HG02970 (cell line): ENCODE measurements at regions not wholly inside any gene's neighbourhood (a gene's known extent, or its start where the extent isn't known, plus 50 kb on each side); places are given as distances from the start of the nearest gene placed in this dataset.

ENCODE experiments used
- ATAC-seq: cut with Tn5 transposase; IDR thresholded peaks from one replicate; pipeline ENCODE4 v1.9.1; 2021; ENCODE audit warnings: mild to moderate bottlenecking, moderate library complexity, moderate number of reproducible peaks; ENCODE audit not compliant: unreplicated experiment, low FRiP score

DNA sequence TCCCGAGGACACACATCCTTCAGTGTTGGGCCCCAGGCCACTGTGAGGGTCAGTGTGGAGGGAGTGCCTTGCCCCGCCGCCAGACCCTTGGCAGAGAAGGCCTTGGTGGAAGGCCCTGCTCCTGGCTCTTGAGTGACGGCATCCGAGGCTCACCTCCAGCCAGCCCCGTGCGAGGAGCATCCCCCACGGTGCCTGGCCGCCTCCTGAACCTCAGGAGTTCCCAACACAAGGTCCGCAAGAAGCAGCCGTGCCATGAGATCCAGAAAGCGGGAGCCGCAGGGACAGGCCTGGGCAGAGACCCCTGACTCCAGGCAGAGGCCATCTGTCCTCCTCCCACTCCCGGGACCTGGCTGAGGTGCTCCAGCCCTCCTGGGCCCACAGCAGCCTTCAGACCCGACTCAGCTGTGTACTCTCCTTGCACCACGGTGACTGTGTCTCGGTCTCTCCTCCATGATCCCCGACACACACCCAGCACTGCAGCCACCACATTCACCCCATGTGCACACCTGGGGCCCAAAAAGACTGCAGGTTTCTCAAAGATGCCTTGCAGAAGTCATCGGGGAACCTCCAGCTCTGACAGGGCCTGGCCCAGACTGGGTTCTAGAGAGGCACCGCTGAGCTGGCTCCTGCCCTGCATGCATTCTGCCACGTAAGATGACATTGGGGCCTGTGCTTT lies 870.2 kb downstream of the BRD1 start:
- no peak for ATAC-seq

DNA sequence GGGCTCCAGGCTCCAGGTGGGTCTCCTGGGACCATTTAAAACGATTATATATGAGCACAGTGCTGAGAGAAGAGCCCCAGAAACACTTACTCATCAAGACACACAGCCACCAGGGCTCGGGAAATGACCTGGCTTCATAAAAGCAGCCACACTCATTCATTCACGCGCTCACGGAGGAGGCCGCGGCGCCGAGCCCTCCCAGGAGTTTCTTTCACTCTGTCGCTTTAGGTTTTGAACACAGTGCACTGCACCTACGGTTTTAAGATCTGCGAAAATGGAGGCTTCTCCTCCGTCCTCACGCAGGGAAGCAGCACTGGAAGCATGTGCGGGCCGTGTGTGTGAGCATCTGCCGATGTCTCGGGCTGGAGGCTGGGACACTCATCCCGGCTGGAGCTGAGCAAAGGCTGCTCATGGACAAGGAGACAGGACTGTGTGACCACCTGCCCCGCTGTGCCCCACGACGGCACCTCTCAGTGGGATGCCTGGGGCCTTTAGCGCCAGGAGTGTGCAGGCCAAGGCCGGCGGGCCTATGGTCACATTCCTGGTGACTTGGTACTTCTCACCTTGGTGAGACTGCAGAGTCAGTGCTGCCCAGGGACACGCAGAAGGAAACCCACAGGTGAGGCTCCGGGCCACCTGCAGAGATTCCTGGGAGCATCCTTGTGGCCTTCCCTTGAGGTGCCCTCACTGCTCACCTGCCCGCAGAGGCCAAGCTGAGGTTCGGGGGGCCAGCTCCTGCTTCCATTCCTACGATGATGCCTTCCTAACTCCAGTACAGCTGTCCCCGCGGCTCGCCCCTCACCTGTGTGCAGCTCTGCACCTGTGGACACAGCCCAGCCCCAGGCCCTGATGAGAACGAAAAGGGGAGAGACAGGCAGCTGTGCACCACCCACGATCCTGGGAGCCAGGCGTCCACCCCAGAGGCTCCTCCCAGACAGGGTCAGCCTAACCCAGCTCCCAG lies 872.0 kb downstream of the BRD1 start:
- ATAC-seq = no peak

DNA sequence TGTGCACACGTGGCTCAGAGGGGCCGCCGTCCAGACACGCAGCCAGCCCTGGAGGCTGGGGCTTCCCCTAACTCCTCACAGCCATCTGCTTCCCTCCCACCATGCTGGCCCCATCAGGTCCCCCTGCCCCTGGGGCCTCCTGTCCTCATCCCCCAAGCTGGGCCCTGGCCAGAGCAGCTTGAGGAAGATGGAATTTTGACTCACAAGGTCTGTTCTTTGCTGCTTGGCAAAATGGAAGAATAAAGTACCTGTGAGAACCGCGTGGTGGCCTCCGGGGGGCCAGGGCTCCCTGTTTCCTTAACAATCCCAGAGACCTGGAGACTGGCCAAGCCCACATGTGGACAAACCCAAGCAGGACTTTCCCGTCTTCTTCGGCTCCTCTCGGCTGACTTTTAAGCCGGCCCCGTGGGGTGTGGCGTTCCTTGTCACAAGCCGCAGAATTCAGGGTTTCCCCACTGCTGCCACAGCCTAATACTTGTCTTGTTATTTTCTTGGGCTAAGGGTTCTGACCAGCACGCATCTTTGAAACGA lies 872.8 kb downstream of the BRD1 start:
- ATAC-seq = no peak

DNA sequence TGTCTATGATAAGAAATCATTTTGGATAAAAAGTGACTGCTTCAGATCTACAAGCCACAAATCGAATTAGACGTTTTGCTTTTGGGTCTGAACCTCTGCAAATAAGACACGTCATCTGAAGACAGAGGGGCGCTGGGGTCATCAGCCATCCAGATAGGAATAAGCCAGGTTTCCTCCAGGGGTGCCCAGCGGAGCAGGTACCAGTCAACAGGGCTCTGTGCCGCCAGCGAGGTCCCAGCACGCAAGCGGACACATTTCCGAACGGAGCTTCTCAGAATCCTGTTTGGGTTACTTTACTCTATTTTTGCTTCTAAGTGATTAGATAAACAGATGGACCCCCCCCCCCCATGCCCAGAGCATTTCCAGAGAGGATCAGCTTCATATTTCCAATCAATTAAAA lies 873.8 kb downstream of the BRD1 start:
- ATAC-seq = no peak

GRCh38 chr22:48953103-48953720 lies 874.5 kb downstream of the BRD1 start:
- ATAC-seq = no peak

- ATAC-seq = no peak
Observed at GRCh38 chr22:48952256-48953102, 875.2 kb downstream of the BRD1 start.

DNA sequence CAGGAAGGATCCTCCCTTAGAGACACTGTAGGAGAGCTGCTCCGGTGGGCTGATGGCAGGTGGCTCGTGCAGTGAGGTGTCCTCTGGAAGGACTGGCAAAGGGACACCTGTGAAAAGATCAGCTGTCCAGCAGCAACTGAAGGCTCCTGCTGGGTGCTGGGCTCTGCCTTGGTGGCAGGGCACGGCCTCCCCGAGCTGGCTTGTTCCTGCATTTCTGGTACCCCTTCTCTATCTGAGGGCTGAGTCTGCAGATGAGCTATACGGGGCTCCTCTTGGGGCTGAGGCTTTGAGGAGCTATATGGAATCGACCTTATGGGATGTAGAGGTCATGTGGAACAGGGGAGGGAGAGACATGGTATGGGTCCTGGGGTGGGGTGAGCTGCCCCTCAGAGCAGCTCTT lies 875.8 kb downstream of the BRD1 start:
- ATAC-seq = no peak

DNA sequence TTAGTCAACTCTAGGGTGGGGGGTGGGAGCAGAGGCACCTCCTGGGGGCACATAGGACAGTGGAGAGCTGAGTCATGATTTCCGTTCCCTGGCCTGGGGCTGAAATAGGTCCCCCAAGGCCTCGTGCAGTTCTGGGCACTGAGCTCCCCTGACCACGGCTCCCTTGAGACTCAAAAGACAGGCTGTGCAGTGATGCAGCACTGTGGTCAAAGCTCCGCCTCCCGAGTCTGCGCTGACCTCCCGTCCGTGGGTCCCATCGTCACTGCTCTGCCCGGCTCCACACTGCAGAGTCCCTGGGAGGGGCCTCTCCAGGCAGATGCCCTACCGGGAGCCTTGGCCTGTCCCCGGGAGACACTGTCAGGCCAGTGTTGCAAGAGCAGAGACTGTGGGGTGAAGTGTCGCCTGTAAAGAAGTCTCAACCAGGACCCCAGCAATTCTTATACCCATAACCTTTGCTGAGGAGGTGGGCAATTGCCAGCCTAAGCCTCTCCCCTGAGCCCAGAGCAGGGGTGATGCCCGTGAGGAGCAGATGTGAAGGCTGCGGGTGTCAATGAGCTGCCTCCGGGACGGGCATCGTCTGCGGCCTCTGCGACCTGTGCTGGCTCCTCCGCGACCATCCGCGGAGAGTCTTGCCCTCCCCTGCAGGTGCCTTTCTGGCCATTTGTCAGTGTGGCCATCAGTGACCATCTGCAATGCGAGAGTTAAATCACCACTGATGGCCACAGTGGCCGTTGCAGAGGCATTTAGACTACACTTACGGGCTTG lies 877.3 kb downstream of the BRD1 start:
- ATAC-seq = no peak

- ATAC-seq = no peak
Observed at GRCh38 chr22:48949375-48950149, 878.1 kb downstream of the BRD1 start.

- ATAC-seq = no peak
Observed at GRCh38 chr22:48948575-48949170, 879.0 kb downstream of the BRD1 start.

DNA sequence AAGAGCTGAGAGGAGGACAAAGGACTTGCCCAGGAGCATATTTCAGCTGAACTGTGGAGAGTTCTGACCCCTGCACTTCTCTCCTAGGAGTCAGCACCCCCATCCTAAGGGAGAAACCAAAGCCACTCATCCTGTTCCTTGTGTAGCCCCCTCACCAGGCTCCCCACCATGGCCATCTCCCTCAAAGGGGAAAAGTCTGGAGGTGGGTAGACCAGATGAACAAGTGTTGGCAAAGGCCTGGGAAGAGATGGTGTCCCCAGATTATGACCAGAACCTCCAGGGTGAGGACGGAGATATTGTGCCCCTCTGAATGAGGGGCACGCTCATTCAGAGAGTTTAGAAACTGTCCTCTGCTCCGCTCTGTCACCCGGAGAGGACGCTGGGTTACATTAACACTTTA lies 880.0 kb downstream of the BRD1 start:
- ATAC-seq = no peak

GRCh38 chr22:48945621-48946458 lies 881.8 kb downstream of the BRD1 start:
- ATAC-seq = no peak

DNA sequence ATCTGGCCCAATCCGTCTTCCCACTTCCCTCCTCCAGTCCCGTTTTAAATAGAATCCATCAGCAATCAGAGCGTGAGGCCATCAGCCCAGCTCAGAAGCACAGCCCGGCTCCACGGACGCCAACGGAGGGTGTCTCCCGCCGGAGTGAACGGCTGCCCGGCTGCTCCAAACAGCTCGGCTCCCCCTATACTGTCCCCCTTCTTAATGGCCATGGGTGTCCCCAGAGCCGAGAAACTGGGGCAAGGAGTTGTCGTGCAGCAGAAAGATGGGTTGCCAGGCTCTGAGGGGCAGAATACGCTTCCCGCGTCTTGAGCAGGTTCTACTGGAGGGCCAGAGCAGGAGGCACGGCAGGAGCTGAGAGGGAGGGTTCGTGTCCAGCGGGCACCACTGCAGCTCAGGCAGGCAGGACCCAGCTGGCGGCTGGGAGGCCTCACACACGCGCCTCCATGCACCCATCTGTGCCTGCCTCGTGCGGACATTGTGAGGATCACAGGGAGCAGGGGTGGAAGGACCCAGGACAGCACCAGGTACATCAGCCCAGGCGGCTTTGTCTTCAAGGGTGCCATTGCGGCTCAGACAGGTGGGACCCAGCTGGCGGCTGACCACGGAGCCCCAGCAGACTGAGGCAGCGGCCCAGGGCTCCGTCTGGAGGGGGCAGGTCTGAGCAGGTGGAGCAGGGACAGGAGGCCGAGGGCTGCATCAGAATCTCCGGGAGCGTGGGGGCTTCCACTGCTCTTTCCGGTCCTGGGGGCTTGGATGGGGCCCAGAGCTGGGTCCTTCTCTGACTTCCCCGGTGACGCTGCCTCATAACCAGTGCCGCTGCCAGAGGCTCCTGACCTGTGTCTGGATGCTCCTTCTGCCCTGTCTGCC lies 882.7 kb downstream of the BRD1 start:
- ATAC-seq = no peak

DNA sequence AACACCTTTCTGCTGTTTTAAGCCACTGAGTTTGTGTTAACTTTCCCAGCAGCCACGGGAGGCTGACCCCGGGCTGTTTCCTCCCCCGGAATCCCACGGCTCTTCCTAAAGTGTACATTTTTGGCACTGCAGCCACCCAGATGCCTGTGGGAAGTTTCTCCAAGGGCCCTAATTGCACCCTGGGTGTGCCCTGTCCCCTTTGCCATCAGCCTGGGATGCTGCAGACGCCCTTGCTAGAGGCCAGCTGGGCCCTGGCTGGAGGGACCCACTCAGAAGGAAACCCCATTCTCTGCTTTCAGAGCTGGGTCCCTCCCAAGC lies 883.3 kb downstream of the BRD1 start:
- no peak for ATAC-seq

GRCh38 chr22:48943567-48944432 lies 883.9 kb downstream of the BRD1 start:
- no peak for ATAC-seq
